Lower leg skin (tissue), 4 donors: ENCODE measurements at regions not wholly inside any gene's neighbourhood (a gene's known extent, or its start where the extent isn't known, plus 50 kb on each side); places are given as distances from the start of the nearest gene placed in this dataset.

ENCODE experiments used
- DNase-seq, 2 donors: peaks; one replicate each; pipeline ENCODE4 v3.0.0-alpha.2; 2019; ENCODE audit warnings: low spot score in 2 of 2
- H3K4me3 ChIP-seq: fragments of 200-600 bp; sonication (generic); 2 replicates; pipeline ENCODE4 v1.5.1; 2017; ENCODE audit warnings: mild to moderate bottlenecking, low read depth; ENCODE audit not compliant: poor library complexity, severe bottlenecking
- CTCF ChIP-seq, 3 donors: fragments of 450-650 bp; IDR thresholded peaks; one replicate each; pipeline ENCODE4 v1.5.1; 2016; ENCODE audit warnings: antibody characterized with exemption in 3 of 3, mild to moderate bottlenecking in 3 of 3, moderate library complexity in 2 of 3
- POLR2A ChIP-seq, 2 donors: fragments of 450-650 bp; IDR thresholded peaks; one replicate each; pipeline ENCODE4 v1.6.1; 2016 to 2017; ENCODE audit warnings: antibody characterized with exemption in 2 of 2, mild to moderate bottlenecking in 1 of 2, moderate library complexity in 1 of 2
- WGBS, 2 donors: methylation state at CpG; one replicate each; pipeline ENCODE4 v1.1.5; 2018; 5-methylcytosine and 5-hydroxymethylcytosine counted together
- intact Hi-C: fragments of 100-400 bp; cut with DNase I; formaldehyde crosslinking; loops from one replicate; pipeline ENCODE4 v1.15.0; 2023; ENCODE audit warnings: low total_unique reads

GRCh38 chr2:23112517-23112916 is 272.5 kb upstream of the KLHL29 start:
- H3K4me3 ChIP-seq = no peak overlapping the region
- no peak for DNase-seq
- no peak for TF ChIP-seq CTCF (IDR thresholded peaks at IDR 0.05)
- no peak for TF ChIP-seq POLR2A (IDR thresholded peaks at IDR 0.05)
- WGBS, 2 donors = 90 to 93% methylated on average over 6 of the region's 6 CpGs
- intact Hi-C loops = no loop called here

GRCh38 chr2:23114299-23114698 is 270.7 kb upstream of the KLHL29 start:
- TF ChIP-seq CTCF (IDR thresholded peaks at IDR 0.05) (no peak), POLR2A (IDR thresholded peaks at IDR 0.05) (no peak)
- DNase-seq = no peak
- 51 to 67% methylated on average over 1 of the region's 1 CpG for WGBS, 2 donors
- intact Hi-C loops = no loop called here
- no peak overlapping the region for H3K4me3 ChIP-seq

GRCh38 chr2:23118313-23118712 is 266.7 kb upstream of the KLHL29 start:
- intact Hi-C loops = no loop called here
- H3K4me3 ChIP-seq = no peak overlapping the region
- no peak for DNase-seq
- TF ChIP-seq POLR2A (IDR thresholded peaks at IDR 0.05) (no peak), CTCF (IDR thresholded peaks at IDR 0.05) (no peak)
- WGBS, 2 donors = 92 to 95% methylated on average over 9 of the region's 9 CpGs

GRCh38 chr2:23118894-23119293 is 266.1 kb upstream of the KLHL29 start:
- 90 to 93% methylated on average over 11 of the region's 11 CpGs for WGBS, 2 donors
- no peak overlapping the region for H3K4me3 ChIP-seq
- intact Hi-C loops = no loop called here
- DNase-seq = no peak
- TF ChIP-seq CTCF (IDR thresholded peaks at IDR 0.05) = no peak
- TF ChIP-seq POLR2A (IDR thresholded peaks at IDR 0.05) = no peak

- no peak overlapping the region for H3K4me3 ChIP-seq
- 92 to 94% methylated on average over 4 of the region's 4 CpGs for WGBS, 2 donors
- no peak for TF ChIP-seq CTCF (IDR thresholded peaks at IDR 0.05)
- no peak for TF ChIP-seq POLR2A (IDR thresholded peaks at IDR 0.05)
- intact Hi-C loops = no loop called here
- DNase-seq = no peak
Measured at GRCh38 chr2:23120161-23120560, 264.8 kb upstream of the KLHL29 start.

- TF ChIP-seq POLR2A (IDR thresholded peaks at IDR 0.05) (no peak), CTCF (IDR thresholded peaks at IDR 0.05) (no peak)
- intact Hi-C loops = no loop called here
- WGBS, 2 donors = 83 to 91% methylated on average over 4 of the region's 4 CpGs
Measured at GRCh38 chr2:23121968-23122648, 262.9 kb upstream of the KLHL29 start.

More at GRCh38 chr2:23121968-23122648, 262.9 kb upstream of the KLHL29 start:
- no peak for DNase-seq
- no peak overlapping the region for H3K4me3 ChIP-seq
